LNCAP (cell line): ENCODE measurements at regions not wholly inside any gene's neighbourhood (a gene's known extent, or its start where the extent isn't known, plus 50 kb on each side); places are given as distances from the start of the nearest gene placed in this dataset.
A peak's percentile ranks its signal among the peaks of the same experiment; 100 is the strongest.

Source experiments
- TF ChIP-seq, protein P1 (sequence below): fragments of 450-650 bp; IDR thresholded peaks from 2 replicates; pipeline ENCODE4 v1.5.1; 2017; ENCODE audit warnings: mild to moderate bottlenecking

- TF ChIP-seq, protein P1, sequence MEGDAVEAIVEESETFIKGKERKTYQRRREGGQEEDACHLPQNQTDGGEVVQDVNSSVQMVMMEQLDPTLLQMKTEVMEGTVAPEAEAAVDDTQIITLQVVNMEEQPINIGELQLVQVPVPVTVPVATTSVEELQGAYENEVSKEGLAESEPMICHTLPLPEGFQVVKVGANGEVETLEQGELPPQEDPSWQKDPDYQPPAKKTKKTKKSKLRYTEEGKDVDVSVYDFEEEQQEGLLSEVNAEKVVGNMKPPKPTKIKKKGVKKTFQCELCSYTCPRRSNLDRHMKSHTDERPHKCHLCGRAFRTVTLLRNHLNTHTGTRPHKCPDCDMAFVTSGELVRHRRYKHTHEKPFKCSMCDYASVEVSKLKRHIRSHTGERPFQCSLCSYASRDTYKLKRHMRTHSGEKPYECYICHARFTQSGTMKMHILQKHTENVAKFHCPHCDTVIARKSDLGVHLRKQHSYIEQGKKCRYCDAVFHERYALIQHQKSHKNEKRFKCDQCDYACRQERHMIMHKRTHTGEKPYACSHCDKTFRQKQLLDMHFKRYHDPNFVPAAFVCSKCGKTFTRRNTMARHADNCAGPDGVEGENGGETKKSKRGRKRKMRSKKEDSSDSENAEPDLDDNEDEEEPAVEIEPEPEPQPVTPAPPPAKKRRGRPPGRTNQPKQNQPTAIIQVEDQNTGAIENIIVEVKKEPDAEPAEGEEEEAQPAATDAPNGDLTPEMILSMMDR = no peak
These were observed 108.9 kb upstream of the IRX5 start for GRCh38 chr16:54821731-54822130.

GRCh38 chr16:54817940-54818574, 112.6 kb upstream of the IRX5 start:
- TF ChIP-seq, protein P1 = no peak

- TF ChIP-seq, protein P1 = peak; percentile 59
These were observed 113.2 kb upstream of the IRX5 start for GRCh38 chr16:54817432-54817831.

GRCh38 chr16:54816471-54816870, 114.2 kb upstream of the IRX5 start:
- TF ChIP-seq, protein P1 = no peak

- TF ChIP-seq, protein P1 = no peak
These were observed 115.5 kb upstream of the IRX5 start for GRCh38 chr16:54815177-54815576.

- TF ChIP-seq, protein P1 = no peak
These were observed 116.9 kb upstream of the IRX5 start for GRCh38 chr16:54813778-54814177.

- TF ChIP-seq, protein P1 = peak; percentile 44; the same call in 1 of the 2 replicates
These were observed 118.4 kb upstream of the IRX5 start for GRCh38 chr16:54812229-54812628.

DNA sequence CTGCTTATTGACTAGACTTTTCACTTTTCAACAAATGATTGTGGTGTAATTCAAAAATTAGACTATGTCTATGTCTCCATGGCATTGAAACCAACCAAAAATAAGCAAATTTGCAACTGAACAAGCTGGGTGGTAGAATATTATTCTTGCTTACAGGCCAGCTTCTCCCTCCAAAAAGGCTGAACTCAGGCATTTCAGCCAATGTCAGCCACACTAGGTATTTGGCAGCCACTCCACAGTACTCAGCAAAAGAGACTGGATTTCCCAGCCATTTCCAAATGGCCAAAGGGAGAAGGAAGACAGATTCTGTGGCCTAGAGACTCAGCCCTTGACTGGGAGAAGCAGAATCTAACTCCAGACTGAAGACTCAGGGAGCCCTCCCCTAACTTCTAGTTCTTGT, 121.8 kb upstream of the IRX5 start:
- TF ChIP-seq, protein P1 = no peak
